GM21360 (cell line): ENCODE measurements at regions not wholly inside any gene's neighbourhood (a gene's known extent, or its start where the extent isn't known, plus 50 kb on each side); places are given as distances from the start of the nearest gene placed in this dataset.

Source experiments
- ATAC-seq: cut with Tn5 transposase; IDR thresholded peaks from one replicate; pipeline ENCODE4 v1.9.1; 2021; ENCODE audit warnings: mild to moderate bottlenecking, moderate library complexity; ENCODE audit not compliant: unreplicated experiment

GRCh38 chr17:5861246-5861645, 208.9 kb upstream of the WSCD1 start:
- ATAC-seq, result no peak

GRCh38 chr17:5861854-5862253, 208.3 kb upstream of the WSCD1 start:
- no peak for ATAC-seq

- no peak for ATAC-seq
These were observed 207.8 kb upstream of the WSCD1 start for GRCh38 chr17:5862395-5862794.

- no peak for ATAC-seq
These were observed 205.2 kb upstream of the WSCD1 start for GRCh38 chr17:5864741-5865657.

- ATAC-seq, result no peak
These were observed 203.2 kb upstream of the WSCD1 start for GRCh38 chr17:5866978-5867377.

- ATAC-seq, result no peak
These were observed 201.0 kb upstream of the WSCD1 start for GRCh38 chr17:5869041-5869745.

GRCh38 chr17:5870231-5870953, 199.8 kb upstream of the WSCD1 start:
- no peak for ATAC-seq

GRCh38 chr17:5871666-5872065, 198.5 kb upstream of the WSCD1 start:
- ATAC-seq, result no peak

GRCh38 chr17:5872831-5873230, 197.3 kb upstream of the WSCD1 start:
- no peak for ATAC-seq

GRCh38 chr17:5873781-5874180, 196.4 kb upstream of the WSCD1 start:
- no peak for ATAC-seq

- ATAC-seq, result no peak
These were observed 195.7 kb upstream of the WSCD1 start for GRCh38 chr17:5874486-5874885.

GRCh38 chr17:5877366-5877765, 192.8 kb upstream of the WSCD1 start:
- ATAC-seq, result no peak

- no peak for ATAC-seq
These were observed 192.2 kb upstream of the WSCD1 start for GRCh38 chr17:5877948-5878347.

- no peak for ATAC-seq
These were observed 188.3 kb upstream of the WSCD1 start for GRCh38 chr17:5881849-5882248.

GRCh38 chr17:5883775-5884665, 186.2 kb upstream of the WSCD1 start:
- ATAC-seq, result no peak

GRCh38 chr17:5885336-5885735, 184.8 kb upstream of the WSCD1 start:
- no peak for ATAC-seq

- ATAC-seq, result no peak
These were observed 181.4 kb upstream of the WSCD1 start for GRCh38 chr17:5888811-5889210.

GRCh38 chr17:5892921-5893675, 177.1 kb upstream of the WSCD1 start:
- no peak for ATAC-seq

- no peak for ATAC-seq
These were observed 176.4 kb upstream of the WSCD1 start for GRCh38 chr17:5893741-5894140.

GRCh38 chr17:5895276-5895675, 174.9 kb upstream of the WSCD1 start:
- no peak for ATAC-seq
